ENCODE measurements at regions not wholly inside any gene's neighbourhood (a gene's known extent, or its start where the extent isn't known, plus 50 kb on each side); places are given as distances from the start of the nearest gene placed in this dataset.
A peak's percentile ranks its signal among the peaks of the same experiment; 100 is the strongest.

- DNase-seq (ENCODE audit: low spot score): no peak
- intact Hi-C loops (cut with DNase I): loop anchor here in 1 of 2 donors (10.0 kb wide), 1 partner anchor 89 kb away; the partner anchor contains the start of gene SDC1
Measured at GRCh38 chr2:20135631-20136050, 84.2 kb upstream of the LAPTM4A start.

DNA sequence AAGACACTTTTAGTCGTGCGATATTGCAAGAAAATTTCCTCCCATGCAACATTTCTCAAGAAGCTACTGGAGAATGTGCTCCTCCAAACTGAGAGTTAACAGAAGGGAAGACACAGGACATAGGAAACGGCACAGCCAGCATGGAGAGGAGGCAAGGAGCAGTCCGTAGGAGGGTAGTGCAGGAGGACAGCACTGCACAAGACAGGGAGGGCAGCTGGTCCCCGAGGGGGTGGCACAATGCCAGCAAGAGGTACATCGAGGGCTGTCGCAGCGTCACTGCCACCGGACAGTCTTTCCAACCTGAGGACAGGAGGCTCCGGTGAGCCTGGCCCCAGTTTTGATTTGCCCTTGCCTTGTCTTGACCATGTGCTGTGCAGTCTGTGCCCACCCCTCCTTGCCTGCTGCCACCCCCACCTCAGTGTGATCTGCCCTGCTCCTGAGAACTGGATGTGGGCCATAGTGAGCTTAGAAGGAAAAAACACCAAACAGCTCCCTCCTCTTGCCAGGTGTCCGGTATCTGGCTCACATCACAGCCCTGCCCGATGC lies 81.6 kb upstream of the LAPTM4A start:
- intact Hi-C loops (cut with DNase I): loop anchor here in 1 of 2 donors (10.0 kb wide), 1 partner anchor 92 kb away; the partner anchor contains the start of gene SDC1
- no peak for DNase-seq (ENCODE audit: low spot score)

GRCh38 chr2:20130821-20131645 lies 79.6 kb upstream of the LAPTM4A start:
- intact Hi-C loops (cut with DNase I): loop anchor here in 1 of 2 donors (10.0 kb wide), 1 partner anchor 94 kb away; the partner anchor contains the start of gene SDC1

GRCh38 chr2:20130160-20130560 lies 78.7 kb upstream of the LAPTM4A start:
- DNase-seq (ENCODE audit: low spot score): peak; percentile 10
- intact Hi-C loops (cut with DNase I): loop anchor here in 1 of 2 donors (10.0 kb wide), 1 partner anchor 95 kb away; the partner anchor contains the start of gene SDC1

More at GRCh38 chr2:20130821-20131645, 79.6 kb upstream of the LAPTM4A start:
- DNase-seq (ENCODE audit: low spot score): peak; percentile 32

DNA sequence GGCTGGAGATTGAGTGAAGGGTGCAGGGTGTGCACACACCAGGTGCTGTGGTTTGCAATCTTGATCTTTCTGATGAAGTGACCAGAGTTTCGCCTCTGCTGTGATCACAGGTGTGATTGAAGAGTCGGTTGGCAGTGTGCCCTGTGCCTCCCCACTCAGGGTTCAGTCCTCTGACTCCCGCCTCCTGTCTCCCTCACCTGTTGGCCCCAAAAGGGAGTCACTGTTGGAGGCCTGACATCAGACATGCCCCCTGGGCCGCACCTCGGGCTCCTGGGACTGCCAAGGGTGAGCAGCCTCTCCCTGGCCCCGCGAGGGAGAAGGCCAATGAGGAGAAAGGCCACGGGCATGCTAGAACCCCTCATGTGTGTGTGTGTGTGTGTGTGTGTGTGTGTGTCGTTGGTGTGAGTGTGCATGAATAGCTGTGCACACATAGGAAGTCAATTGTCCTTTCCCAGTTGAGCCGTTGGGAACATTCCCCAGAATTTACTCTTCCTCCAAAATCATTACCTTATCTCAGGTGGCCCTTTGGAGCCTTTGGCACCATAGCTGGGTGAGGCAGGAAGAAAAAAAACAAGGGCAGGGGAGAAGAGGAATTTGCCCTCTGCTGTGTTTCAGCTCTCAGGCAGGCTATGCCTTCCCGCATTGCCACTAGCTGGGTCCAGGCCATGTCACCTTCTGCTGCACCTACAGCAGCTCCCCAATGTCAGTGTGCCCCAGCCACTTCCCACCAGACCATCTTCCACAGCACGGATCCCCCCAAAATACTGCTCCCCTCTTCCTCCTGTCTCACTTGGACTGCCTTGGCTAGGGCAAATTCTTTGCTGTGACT lies 78.1 kb upstream of the LAPTM4A start:
- DNase-seq (ENCODE audit: low spot score): peak; percentile 74
- intact Hi-C loops (cut with DNase I): loop anchor here in 1 of 2 donors (10.0 kb wide), 1 partner anchor 95 kb away; the partner anchor contains the start of gene SDC1

- intact Hi-C loops (cut with DNase I): no loop called here
- DNase-seq (ENCODE audit: low spot score): peak; percentile 31
Measured at GRCh38 chr2:20128506-20129330, 77.3 kb upstream of the LAPTM4A start.

- peak; percentile 47 for DNase-seq (ENCODE audit: low spot score)
- intact Hi-C loops (cut with DNase I): no loop called here
Measured at GRCh38 chr2:20126469-20126868, 75.0 kb upstream of the LAPTM4A start.

GRCh38 chr2:20126040-20126439 lies 74.6 kb upstream of the LAPTM4A start:
- intact Hi-C loops (cut with DNase I): no loop called here
- peak; percentile 15 for DNase-seq (ENCODE audit: low spot score)

GRCh38 chr2:20125616-20126015 lies 74.2 kb upstream of the LAPTM4A start:
- intact Hi-C loops (cut with DNase I): no loop called here

DNA sequence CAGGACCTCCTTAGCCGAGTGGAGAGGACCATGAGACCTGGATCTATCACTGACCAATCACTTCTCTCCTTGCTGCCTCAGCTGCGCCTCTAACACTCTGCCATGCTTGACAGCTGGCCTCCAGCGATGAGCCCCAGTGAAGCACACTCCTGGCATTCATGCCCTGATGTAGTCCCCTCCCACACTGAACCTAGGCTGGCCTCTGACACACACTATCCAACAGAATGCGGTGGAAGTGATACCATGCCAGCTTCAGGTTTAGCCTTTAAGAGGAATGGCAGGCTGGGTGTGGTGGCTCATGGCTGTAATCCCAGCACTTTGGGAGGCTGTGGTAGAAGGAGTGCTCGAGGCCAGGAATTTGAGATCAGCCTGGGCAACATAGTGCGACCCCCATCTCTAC lies 73.7 kb upstream of the LAPTM4A start:
- intact Hi-C loops (cut with DNase I): no loop called here
- no peak for DNase-seq (ENCODE audit: low spot score)

More at GRCh38 chr2:20125616-20126015, 74.2 kb upstream of the LAPTM4A start:
- no peak for DNase-seq (ENCODE audit: low spot score)

GRCh38 chr2:20123871-20124594 lies 72.6 kb upstream of the LAPTM4A start:
- intact Hi-C loops (cut with DNase I): no loop called here
- peak; percentile 25 for DNase-seq (ENCODE audit: low spot score)

- peak; percentile 40 for DNase-seq (ENCODE audit: low spot score)
- intact Hi-C loops (cut with DNase I): no loop called here
Measured at GRCh38 chr2:20122864-20123263, 71.4 kb upstream of the LAPTM4A start.

GRCh38 chr2:20120569-20121416 lies 69.4 kb upstream of the LAPTM4A start:
- DNase-seq (ENCODE audit: low spot score): peak; percentile 5
- intact Hi-C loops (cut with DNase I): no loop called here

DNA sequence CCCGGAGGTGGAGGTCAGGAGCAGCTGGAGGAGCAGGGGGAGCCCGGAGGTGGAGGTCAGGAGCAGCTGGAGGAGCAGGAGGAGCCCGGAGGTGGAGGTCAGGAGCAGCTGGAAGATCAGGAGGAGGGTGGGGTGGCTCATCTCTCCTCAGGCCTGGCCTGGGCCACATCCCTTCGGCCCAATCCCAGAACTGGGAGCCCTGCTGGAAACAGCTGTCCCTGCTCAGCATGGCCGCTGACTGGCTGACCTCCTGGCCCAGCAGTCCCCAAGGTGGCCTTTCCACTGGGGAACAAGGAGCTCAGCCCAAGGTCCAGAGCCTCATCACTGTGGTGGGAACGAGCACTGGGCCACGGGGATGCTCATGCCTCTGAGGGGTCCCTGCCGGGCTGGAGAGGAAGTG lies 66.6 kb upstream of the LAPTM4A start:
- DNase-seq (ENCODE audit: low spot score): peak; percentile 28
- intact Hi-C loops (cut with DNase I): no loop called here

DNA sequence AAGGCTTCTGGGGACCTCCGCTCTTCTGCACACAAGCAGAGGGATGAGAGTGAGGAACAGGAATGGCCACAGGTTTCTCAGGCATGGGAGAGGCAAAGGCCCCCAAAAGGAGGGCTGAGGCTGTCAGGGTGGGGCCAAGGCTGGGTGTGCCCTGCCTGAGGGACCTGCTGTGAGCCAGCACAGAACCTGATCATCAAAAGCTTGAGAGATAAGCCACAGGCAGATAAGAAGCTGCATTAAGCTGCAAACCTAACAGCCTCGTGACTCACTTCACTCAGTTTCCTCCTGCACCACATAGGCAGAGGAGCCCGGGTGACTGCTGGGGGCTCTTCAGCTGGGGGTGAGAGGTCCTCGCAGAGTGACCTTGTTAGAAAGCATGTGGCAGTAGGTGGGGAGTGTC lies 64.5 kb upstream of the LAPTM4A start:
- intact Hi-C loops (cut with DNase I): no loop called here
- peak; percentile 56 for DNase-seq (ENCODE audit: low spot score)

GRCh38 chr2:20115374-20115773 lies 63.9 kb upstream of the LAPTM4A start:
- intact Hi-C loops (cut with DNase I): no loop called here
- DNase-seq (ENCODE audit: low spot score): no peak

Measured in posterior vena cava (tissue), 2 donors.